Medulla oblongata (tissue), 1 donor: ENCODE measurements at regions not wholly inside any gene's neighbourhood (a gene's known extent, or its start where the extent isn't known, plus 50 kb on each side); places are given as distances from the start of the nearest gene placed in this dataset.
"Not testable (repeated sequence)": the region's sequence is repeated elsewhere in the genome, so short reads cannot be mapped to it uniquely, and the experiment has no call there.

ENCODE experiments used
- DNase-seq: peaks from one replicate; pipeline ENCODE4 v3.0.0-alpha.2; 2015; ENCODE audit errors: extremely low spot score

- DNase-seq: no peak
Measured at GRCh38 chr4:101670370-101670769, 120.2 kb upstream of the BANK1 start.

GRCh38 chr4:101669832-101670188 lies 120.7 kb upstream of the BANK1 start:
- no peak for DNase-seq

GRCh38 chr4:101669138-101669831 lies 121.2 kb upstream of the BANK1 start:
- DNase-seq: no peak

GRCh38 chr4:101667348-101667747 lies 123.2 kb upstream of the BANK1 start:
- DNase-seq: no peak

GRCh38 chr4:101660607-101661006 lies 129.9 kb upstream of the BANK1 start:
- DNase-seq: no peak

GRCh38 chr4:101655857-101656256 lies 134.7 kb upstream of the BANK1 start:
- DNase-seq: no peak

GRCh38 chr4:101655005-101655404 lies 135.5 kb upstream of the BANK1 start:
- no peak for DNase-seq

- DNase-seq: no peak
Measured at GRCh38 chr4:101651778-101652177, 138.8 kb upstream of the BANK1 start.

GRCh38 chr4:101649790-101650515 lies 140.6 kb upstream of the BANK1 start:
- peak; percentile 51 for DNase-seq

- no peak for DNase-seq
Measured at GRCh38 chr4:101647710-101648034, 142.9 kb upstream of the BANK1 start.

GRCh38 chr4:101644516-101644915 lies 146.0 kb upstream of the BANK1 start:
- DNase-seq: no peak

- no peak for DNase-seq
Measured at GRCh38 chr4:101643186-101643837, 147.2 kb upstream of the BANK1 start.

GRCh38 chr4:101632766-101633165 lies 157.8 kb upstream of the BANK1 start:
- DNase-seq: not testable (repeated sequence)

GRCh38 chr4:101630319-101630986 lies 160.1 kb upstream of the BANK1 start:
- DNase-seq: no peak

GRCh38 chr4:101621120-101621519 lies 169.4 kb upstream of the BANK1 start:
- no peak for DNase-seq

GRCh38 chr4:101615652-101616051 lies 174.9 kb upstream of the BANK1 start:
- no peak for DNase-seq

- not testable (repeated sequence) for DNase-seq
Measured at GRCh38 chr4:101606989-101607388, 183.5 kb upstream of the BANK1 start.

GRCh38 chr4:101604976-101605375 lies 185.6 kb upstream of the BANK1 start:
- DNase-seq: no peak

GRCh38 chr4:101600287-101600686 lies 190.2 kb upstream of the BANK1 start:
- DNase-seq: no peak

GRCh38 chr4:101599620-101600019 lies 190.9 kb upstream of the BANK1 start:
- no peak for DNase-seq

- peak; percentile 11 for DNase-seq
Measured at GRCh38 chr4:101596781-101597552, 193.6 kb upstream of the BANK1 start.

GRCh38 chr4:101594588-101594987 lies 195.9 kb upstream of the BANK1 start:
- no peak for DNase-seq
